Stimulated activated naive CD8-positive, alpha-beta T cell treated with anti-CD3 and anti-CD28 coated beads, Interleukin-15, Interleukin-2, amounts not matched to agents 100 U/mL and 50 U/mL, for 24 hours (primary cell): ENCODE measurements at regions not wholly inside any gene's neighbourhood (a gene's known extent, or its start where the extent isn't known, plus 50 kb on each side); places are given as distances from the start of the nearest gene placed in this dataset.

Source experiments
- ATAC-seq: fragments of 150-1000 bp; cut with Tn5 transposase; one replicate; pipeline ENCODE4 v1.10.0; 2021
- DNase-seq: peaks from one replicate; pipeline ENCODE4 v3.0.0; 2021

DNA sequence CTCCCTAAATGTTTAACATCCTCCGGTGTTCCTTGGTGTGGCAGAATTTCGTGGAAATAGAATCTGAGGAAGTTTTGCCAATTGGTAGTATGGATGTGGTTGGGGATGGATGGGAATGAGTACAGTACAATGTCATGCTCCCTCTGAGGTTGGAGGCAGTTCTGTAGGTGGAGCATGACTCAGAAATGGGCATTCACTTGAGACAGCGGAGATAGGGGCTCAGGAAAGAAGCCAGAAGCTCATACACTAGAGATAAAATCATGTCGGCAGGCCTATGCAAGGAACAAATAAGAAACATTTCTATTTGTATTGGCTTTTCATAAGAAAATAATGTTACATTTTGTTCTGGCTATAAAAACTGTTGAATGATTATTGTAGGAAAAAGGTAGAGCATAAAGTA, 196.0 kb downstream of the URB2 start:
- ATAC-seq: no peak
- DNase-seq: no peak

DNA sequence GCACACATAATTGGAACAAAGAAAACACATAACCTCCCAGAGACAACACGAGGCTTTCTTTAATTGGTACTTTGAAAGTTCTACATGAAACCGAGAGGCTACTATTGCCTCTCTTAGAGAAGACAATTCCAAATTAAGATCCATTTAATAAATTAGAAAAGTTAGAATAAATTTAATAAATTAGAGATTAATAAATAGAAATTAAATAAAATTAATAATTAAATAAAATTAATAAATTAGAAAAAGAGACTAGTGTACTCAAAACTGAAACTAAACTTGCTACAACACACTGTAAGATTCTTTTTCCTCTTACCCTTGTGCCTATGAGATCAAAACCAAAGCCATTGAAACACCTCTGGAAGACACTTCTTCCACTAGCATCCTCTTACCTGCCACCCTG, 199.0 kb downstream of the URB2 start:
- DNase-seq (no peak), ATAC-seq (no peak)

DNA sequence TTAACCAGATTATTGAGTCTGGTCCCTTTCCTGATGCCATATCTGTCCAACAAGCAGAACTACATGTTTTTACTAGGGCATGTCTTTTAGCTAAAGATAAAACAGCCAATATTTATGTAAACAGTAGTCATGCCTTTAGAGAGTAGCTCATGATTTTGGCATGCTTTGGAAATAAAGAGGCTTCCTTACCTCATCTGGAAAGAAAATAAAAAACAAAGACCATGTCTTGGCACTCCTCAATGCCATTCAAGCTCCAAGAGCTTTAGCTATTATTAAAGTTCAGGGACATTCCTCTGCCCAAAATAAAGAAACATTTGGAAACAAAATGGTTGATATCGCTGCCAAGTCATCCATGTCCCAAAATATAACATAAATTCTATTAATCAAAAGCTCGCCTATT, 202.4 kb downstream of the URB2 start:
- DNase-seq (no peak), ATAC-seq (no peak)

DNA sequence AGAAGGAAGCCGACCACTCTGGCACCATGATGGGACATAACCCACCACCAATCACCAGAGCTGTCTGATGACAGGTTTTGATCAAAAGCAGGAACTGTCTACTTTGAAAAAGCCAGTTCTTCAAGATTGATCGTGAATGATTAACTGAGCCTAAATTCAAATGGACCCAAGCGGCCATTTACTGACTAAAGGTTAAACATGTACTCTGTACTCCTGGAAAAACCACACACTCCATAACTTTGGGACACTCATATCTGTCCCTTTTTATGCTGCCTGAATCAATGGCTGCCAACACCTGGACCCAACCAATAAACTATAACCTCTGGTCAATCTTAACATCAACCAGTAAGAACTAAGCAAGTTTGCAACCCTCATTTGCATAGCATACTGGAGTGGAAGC, 206.6 kb downstream of the URB2 start:
- DNase-seq: no peak
- no peak for ATAC-seq

DNA sequence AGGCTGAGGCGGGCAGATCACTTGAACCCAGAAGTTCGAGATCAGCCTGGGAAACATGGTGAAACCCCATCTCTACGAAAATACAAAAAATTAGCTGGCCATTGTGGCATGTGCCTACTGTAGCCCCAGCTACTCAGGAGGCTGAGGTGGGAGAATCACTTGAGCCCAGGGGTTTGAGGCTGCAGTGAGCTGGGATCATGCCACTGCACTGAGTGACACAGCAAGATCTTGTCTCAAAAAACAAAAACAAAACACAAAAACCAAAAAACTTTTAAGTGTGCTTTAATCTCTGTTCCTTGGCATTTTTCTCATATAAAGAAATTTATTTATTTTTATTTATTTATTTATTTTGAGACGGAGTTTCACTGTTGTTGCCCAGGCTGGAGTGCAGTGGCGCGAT, 208.2 kb downstream of the URB2 start:
- no peak for ATAC-seq

DNA sequence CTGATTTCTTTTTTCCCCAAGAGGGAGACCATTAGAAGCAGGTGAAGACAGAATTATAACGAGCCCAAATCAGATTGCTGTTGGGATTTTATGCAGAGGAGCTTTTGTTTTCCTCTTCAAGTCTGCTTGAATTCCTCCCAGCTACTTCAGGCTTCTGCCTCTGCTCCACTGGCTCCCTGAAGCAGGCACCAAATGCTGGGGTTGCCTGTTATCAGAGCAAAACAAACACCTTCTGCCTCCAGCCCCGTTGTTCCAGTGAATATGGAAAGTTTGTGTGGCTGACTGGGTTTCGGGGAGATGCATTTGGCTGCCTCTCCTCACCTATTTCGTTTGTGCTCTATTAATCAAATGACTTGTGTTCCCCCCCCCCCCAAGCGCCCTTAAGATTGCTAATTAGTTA, 209.2 kb downstream of the URB2 start:
- DNase-seq (no peak), ATAC-seq (no peak)

More for the DNA sequence above, 208.2 kb downstream of the URB2 start:
- DNase-seq: no peak

DNA sequence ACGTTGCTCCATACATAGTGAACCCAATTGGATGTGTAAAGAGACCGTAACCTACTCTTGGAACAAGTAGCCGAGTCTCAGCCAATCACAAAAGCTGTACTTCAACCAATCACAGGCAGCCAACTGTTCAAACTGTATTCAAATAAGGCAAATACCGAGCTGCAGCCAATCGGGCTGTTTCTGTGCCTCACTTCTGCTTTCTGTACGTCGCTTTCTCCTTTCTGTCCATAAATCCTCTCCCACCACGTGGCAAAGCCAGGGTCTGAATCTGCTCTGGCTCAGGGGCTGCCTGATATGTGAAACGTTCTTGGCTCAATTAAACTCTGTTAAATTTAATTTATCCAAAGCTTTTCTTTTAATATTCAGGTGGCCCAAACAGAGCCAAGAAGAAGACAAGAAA, 210.3 kb downstream of the URB2 start:
- DNase-seq: no peak

DNA sequence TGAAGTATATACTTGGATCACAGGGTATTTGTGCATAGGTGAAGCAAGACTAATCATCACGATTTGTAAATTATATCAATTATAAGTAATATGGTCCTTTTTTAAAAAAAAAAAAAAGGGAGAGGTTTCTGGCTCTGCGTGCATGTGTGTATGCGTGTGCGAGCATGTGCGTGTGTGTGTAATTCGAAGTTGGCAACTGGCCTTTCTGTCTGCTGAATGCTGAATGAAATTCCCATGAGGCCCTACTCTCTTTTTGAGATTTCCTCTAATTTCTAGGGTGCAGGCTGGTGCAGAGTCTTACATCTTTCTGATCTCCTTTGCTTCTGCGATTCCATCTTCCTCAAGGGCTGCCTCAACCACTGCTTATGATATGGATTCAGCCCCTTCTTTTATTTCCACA, 212.2 kb downstream of the URB2 start:
- DNase-seq: no peak
- ATAC-seq: no peak

More for the DNA sequence above, 210.3 kb downstream of the URB2 start:
- no peak for ATAC-seq

DNA sequence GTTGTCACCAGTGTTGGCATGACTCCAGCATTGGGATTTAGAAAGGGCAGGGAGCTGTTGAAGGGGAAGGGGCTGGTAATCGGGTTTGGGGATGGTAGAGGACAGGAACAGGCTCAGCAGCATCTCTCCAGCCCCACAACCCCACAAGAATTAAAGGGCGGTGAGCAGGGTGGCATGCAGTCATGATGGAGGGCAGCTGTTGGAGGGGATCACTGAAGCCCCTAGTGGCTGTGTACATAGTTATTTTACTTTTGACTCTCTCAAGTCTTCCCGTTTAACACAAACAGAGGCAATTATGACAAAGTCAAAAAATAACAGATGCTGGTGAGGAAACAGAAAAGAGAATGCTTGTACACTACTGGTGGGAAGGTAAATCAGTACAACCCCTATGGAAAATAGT, 213.8 kb downstream of the URB2 start:
- DNase-seq: no peak
- no peak for ATAC-seq

DNA sequence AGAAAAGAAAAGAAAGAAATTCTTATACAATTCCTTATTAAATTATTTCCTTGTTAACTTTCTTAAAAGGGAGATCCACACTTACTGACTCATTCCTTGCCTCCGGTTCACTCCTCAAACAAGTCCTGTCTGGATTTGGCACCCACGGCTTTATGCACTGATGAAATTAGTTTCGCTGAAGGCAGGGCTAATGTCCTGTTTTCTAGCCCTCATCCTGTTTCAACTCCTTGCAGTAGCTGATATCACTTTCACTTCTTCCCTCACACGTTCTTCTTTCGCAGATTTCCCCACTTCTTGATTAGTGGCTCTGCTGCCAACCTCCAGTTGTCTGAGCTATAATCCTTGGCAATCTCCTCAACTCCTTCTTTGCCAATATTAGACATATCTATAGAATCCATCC, 215.2 kb downstream of the URB2 start:
- ATAC-seq: no peak
- no peak for DNase-seq

DNA sequence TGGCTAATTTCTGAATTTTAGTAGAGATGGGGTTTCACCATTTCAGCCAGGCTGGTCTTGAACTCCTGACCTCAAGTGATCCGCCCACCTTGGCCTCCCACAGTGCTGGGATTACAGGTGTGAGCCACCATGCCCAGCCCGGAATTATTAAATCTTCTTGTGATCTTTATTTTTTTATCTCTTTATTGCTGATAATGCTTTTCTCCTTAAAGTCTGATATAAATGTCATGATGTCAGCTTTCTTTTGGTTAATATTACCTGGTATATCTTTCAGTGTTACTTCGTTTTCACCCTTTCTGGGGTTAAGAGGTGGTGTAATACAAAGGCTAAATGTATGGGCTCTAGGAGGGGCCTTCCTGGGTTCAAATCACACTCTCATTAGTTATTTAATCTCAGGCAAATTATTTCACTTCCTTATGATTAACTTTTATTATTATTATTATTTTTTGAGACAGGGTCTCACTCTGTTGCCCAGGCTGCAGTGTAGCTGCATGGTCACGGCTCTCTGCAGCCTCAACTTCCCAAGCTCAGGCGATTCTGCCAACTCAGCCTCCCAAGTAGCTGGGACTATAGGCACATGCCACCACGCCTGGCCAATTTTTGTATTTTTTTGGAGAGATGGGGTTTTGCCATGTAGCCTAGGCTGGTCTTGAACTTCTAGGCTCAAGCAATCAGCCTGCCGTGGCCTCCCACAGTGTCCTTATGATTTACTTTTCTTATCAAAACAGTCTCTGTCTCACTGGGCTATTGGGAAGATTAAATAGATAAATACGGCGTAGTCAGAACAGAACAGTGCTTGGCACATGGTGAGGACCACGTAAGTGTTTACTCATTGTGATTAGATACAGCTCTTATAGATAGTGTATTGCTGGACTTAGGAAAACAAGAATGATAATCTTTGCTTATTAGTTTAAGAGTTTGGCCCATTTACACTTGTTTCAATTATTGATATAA, 216.5 kb downstream of the URB2 start:
- ATAC-seq: no peak
- no peak for DNase-seq

DNA sequence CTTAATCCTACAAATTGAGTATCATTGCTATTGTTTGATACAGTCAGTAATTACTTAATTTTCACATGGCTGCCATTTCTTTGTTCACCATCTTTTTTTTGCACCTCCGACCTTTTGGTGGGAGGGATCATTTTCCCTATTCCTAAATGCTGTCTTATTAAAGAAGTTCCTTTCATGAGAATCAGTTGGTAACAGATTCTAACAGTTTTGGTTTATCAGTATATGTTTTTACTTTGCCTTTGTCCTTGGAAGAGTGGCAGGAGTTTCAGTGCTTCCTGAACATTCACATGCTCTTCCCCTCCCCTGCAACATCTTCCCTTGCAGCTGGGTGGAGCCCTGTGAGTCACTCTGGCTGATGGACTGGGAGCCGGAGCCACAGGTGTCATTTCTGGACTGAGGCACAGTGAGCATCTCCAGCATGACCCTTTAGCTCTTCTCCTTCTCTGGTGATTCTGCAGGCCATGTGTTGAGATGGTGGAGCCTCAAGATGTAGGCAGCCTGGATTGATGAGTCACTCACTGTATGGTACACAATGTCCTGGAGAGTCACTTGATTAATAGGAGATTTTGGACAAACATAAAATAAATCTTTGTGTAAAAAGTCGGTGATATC, 217.7 kb downstream of the URB2 start:
- ATAC-seq: peak; percentile 32
- DNase-seq: no peak

DNA sequence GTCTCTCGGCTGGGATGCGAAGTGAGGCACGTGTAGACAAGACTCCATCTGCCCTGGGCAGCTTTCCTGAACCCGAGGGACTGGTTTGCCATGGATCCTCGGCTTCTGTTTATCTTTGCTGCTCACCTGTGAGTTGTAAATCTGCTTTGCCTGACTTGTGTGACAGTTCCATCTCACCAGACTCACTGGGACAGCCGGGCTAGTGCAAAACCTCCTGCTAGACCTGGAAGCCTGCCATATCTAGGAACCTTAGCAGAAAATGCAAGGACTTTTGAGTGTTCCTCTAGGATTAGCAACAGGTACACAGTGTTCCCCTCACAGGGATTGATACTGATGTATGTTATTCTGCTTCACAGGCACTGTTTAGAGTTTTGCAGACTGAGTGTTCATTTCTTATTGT, 218.6 kb downstream of the URB2 start:
- no peak for ATAC-seq
- no peak for DNase-seq

DNA sequence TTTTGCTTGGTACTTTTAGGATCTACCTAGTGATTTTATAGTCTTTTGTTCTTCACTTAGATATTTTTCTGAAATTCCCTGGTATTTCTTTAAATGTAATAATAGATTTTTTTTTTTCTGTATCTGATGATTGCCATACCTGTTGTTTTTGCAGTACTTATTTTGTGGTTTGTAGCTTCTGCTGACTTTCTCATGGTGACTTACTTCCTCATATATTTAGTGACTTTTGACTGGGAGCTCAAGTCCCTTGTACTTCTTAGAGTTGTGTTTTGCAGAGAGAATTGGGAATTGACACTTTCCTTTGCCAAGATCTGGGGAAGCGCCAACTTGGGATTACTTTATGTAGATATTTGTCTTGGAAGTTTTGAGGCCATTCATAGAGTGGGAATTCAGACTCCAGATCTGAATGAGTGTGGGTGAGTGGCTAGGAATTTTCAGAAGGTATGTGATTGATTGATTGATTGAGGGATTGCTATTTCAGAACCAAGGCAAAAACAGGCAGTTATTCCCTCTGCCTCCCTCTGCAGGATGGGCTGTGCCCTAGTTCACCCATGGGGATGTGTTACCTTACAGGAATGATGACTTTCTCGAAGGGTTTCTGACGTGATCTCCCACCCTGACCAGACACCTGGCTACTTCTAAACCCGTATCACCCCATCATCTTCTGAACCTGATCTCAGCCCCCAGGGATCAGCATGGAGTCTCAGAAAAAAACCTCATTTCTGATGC, 219.5 kb downstream of the URB2 start:
- DNase-seq (no peak), ATAC-seq (no peak)

DNA sequence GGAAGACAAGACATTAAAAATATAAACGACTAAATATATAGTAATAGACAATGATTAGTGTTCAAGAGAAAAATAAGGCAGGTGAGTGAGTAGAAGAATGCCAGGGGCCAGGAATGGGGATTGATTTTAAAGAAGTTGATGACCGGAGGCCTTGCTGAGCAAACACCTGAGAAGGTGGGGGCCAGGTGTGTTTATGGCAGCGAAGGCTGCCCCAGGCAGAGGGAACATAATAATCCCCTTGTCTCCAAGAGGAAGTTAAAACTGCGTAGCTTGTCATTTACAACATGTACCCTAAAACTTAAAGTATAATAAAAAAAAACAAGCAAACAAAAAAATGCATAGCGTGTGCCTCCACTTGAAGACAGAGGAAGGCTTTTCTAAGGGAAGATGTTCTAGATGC, 220.3 kb downstream of the URB2 start:
- ATAC-seq (no peak), DNase-seq (no peak)

DNA sequence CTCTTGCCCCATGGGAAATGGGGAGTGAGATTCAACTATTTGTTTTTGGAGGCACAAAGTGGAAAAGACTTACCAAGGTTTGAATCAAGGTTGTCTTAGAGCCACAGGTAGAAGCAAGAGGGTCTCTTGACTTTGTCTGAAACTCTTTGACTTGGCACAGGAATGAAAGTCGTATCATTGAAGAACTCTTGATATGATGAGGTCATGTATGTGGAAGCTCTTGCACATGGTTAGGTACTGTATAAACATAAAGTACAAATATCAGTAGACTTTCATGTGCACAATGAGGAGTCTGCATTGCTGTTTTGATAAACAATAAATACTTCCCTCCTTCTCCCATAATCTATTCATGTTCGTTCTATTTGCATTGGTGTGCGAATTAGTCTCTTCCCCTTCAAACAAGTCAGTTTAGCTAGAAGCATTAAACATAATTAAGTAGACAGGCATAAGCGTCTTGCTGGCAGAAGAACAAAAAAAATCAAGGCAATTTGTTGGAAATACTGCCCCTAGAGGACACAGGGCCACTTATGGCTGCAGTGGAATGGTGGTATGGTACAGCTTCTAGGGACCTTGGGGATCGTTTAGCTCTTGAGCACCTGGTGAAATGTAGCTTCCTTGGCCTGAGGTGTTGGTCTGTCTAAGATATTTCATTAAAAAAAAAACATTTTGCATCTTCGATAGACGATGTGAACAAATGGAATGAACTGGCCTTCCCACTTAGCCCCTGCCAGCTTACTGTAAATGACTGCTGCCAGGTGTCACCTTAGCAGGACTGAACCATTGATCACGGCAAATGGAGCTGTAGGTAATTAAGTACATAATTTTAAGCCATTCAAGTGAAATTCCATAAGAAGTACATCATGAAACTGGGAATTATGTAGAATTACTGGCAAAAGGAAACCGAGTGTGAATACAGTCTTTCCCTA, 218.0 kb upstream of the GALNT2 start:
- no peak for ATAC-seq
- DNase-seq: no peak

DNA sequence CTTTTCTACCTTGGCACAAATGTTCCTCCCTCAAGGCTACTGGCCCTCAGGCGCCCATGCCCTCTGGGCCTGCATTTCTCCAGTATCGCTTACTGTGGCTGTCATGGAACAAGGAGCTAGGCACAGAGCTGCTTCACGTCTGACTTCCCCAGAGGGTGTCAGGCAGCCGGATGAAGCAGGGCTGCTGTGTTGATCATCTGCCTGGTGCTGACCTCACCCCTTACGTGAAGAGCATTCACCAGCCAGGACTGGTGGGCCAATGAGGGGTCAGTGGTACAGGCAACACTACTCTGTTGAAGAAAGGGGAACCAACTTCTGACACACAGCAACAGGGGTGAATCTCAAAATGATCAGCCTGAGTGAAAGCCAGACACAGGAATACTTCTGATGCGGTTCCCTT, 215.5 kb upstream of the GALNT2 start:
- no peak for ATAC-seq
- DNase-seq: no peak

DNA sequence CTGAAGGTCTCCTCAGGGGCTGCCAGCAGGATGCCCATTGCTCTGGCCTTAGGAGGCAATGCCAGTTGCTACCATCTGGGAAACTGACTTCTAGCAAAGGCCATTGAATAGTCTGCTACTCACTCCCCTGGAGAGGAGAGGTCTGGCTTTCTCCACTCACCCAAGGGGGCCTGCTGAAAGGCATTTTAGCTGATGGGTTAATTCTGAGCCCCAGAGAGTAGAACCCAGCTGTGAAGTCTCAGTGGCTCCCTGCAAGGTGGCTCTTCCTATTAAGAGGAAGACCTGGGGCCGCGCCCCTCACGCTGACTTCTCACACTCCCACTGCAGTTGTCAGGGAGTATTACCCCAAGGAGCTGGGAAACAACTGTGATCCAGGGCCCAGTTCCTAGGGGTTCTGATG, 213.3 kb upstream of the GALNT2 start:
- no peak for ATAC-seq

DNA sequence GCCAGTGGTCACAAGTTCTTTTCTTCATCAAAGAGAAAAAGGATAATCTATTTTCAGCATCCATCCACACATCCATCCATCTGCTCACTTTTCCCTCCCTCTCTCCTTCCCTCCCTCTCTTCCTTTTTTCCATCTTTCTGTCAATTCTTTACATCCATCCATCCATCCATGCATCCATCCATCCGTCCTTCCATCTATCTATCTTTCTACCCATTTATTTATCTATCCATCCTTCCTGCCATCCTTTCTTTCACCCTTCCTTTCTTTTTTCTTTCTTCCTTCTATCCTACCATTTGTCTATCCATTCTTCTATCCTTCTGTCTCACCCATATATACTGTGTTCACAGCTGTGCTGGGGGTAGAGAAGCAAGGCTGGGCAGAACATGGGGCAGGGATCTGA, 212.4 kb upstream of the GALNT2 start:
- ATAC-seq: no peak
- no peak for DNase-seq

More for the DNA sequence above, 213.3 kb upstream of the GALNT2 start:
- no peak for DNase-seq

DNA sequence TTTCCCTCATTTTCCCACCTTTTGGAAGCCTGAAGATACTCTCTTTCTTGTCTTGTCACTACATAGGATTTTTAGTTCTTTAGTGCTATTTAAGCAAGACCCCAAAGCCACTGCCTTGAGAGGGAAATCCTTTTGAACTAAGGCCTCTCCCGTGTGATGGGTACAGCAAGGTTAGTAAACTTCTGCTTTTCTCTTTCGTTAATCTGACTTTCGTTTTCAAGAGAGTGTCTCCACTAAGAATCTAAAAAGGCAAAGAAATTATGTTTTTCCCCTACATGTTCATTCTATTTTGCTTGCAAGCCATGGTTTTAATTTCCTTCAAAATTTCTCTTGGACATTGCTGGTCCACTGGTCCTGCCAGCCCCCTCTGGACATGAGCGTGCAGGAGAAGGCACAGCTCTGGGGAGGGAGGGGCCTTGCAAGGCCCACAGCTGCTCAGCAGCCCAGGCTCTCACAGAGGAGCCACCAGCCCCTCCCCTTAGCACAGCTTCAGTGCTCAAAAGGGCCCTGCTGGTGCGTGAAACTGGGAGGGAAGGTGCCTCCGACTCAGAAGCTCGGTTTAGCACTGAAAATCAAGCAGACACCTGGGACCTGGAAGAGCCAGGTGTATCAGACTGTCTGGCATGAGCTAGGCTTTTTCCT, 210.9 kb upstream of the GALNT2 start:
- ATAC-seq: peak; percentile 53
- DNase-seq: peak; percentile 12

DNA sequence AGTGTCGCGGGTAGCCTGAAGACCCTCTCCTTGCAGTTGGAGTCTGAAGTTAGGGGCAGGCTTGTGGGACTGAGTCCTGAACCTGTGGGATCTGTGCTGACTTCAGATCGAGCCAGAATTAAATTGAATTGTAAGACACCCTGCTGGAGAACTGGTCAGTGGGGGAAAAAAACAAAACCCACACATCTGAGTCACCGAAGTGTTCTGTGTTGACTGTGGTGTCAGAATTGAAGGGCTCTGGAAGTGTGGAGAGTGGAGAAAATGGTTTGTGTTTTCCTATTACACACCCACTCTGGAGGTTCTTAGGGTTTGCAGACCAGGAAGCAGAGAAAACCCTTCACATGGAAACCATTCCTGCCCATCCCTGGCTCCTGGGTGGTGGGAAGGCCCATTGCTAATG, 209.5 kb upstream of the GALNT2 start:
- ATAC-seq (no peak), DNase-seq (no peak)

DNA sequence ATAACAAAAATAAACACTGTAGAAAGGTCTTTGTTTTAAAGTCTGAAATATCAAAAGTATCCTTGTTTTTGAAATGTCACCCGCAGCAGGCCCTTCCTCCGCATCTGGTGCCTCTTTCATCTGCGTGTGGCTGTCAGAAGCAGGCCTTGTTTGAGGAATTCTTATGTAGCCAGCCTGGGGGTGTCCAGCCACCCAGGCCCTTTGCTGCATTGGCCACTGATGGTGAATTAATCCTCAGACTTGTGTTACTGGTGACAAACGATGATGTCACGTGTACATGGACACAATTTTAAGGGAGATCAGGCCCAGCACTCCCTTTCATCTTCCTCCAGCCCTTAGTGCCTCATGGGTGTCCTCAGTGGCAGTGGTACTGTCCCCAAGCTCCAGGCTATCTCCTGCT, 208.0 kb upstream of the GALNT2 start:
- no peak for ATAC-seq
- no peak for DNase-seq
